ENCODE measurements at regions not wholly inside any gene's neighbourhood (a gene's known extent, or its start where the extent isn't known, plus 50 kb on each side); places are given as distances from the start of the nearest gene placed in this dataset.
"Not testable (repeated sequence)": the region's sequence is repeated elsewhere in the genome, so short reads cannot be mapped to it uniquely, and the experiment has no call there.

GRCh38 chr1:125064029-125064428 lies 3879.3 kb downstream of the SRGAP2C start:
- not testable (repeated sequence) for H3K27me3 ChIP-seq (ENCODE audit: control insufficient read depth, insufficient read depth, low read length); DNase-seq; H3K4me3 ChIP-seq (ENCODE audit: insufficient read depth, low read depth, low read length); H3K36me3 ChIP-seq (replicated peaks; ENCODE audit: control insufficient read depth, insufficient read depth, low read length)

- Histone ChIP-seq H3K36me3 (replicated peaks; ENCODE audit: control insufficient read depth, insufficient read depth, low read length) (no peaks in the 10 kb centered on the region), H3K27me3 (ENCODE audit: control insufficient read depth, insufficient read depth, low read length) (no peaks in the 10 kb centered on the region), H3K4me3 (ENCODE audit: insufficient read depth, low read depth, low read length) (no peak overlapping the region)
- DNase-seq = no peak
Measured at GRCh38 chr1:125064481-125064880, 3879.7 kb downstream of the SRGAP2C start.

- H3K36me3 ChIP-seq (replicated peaks; ENCODE audit: control insufficient read depth, insufficient read depth, low read length) = no peaks in the 10 kb centered on the region
- DNase-seq = no peak
- H3K27me3 ChIP-seq (ENCODE audit: control insufficient read depth, insufficient read depth, low read length) = no peaks in the 10 kb centered on the region
- H3K4me3 ChIP-seq (ENCODE audit: insufficient read depth, low read depth, low read length) = no peak overlapping the region
Measured at GRCh38 chr1:125065092-125065820, 3880.5 kb downstream of the SRGAP2C start.

- no peak for DNase-seq
- H3K27me3 ChIP-seq (ENCODE audit: control insufficient read depth, insufficient read depth, low read length) = no peaks in the 10 kb centered on the region
- no peaks in the 10 kb centered on the region for H3K36me3 ChIP-seq (replicated peaks; ENCODE audit: control insufficient read depth, insufficient read depth, low read length)
- H3K4me3 ChIP-seq (ENCODE audit: insufficient read depth, low read depth, low read length) = no peak overlapping the region
Measured at GRCh38 chr1:125065821-125066180, 3881.0 kb downstream of the SRGAP2C start.

GRCh38 chr1:125066385-125066784 lies 3881.6 kb downstream of the SRGAP2C start:
- no peak overlapping the region for H3K4me3 ChIP-seq (ENCODE audit: insufficient read depth, low read depth, low read length)
- no peaks in the 10 kb centered on the region for H3K36me3 ChIP-seq (replicated peaks; ENCODE audit: control insufficient read depth, insufficient read depth, low read length)
- no peaks in the 10 kb centered on the region for H3K27me3 ChIP-seq (ENCODE audit: control insufficient read depth, insufficient read depth, low read length)
- no peak for DNase-seq

- not testable (repeated sequence) for H3K4me3 ChIP-seq (ENCODE audit: insufficient read depth, low read depth, low read length); H3K36me3 ChIP-seq (replicated peaks; ENCODE audit: control insufficient read depth, insufficient read depth, low read length); H3K27me3 ChIP-seq (ENCODE audit: control insufficient read depth, insufficient read depth, low read length); DNase-seq
Measured at GRCh38 chr1:125066849-125067248, 3882.1 kb downstream of the SRGAP2C start.

- Histone ChIP-seq H3K4me3 (ENCODE audit: insufficient read depth, low read depth, low read length) (no peak overlapping the region), H3K36me3 (replicated peaks; ENCODE audit: control insufficient read depth, insufficient read depth, low read length) (no peaks in the 10 kb centered on the region), H3K27me3 (ENCODE audit: control insufficient read depth, insufficient read depth, low read length) (no peaks in the 10 kb centered on the region)
- DNase-seq = no peak
Measured at GRCh38 chr1:125080077-125080476, 3895.3 kb downstream of the SRGAP2C start.

GRCh38 chr1:125085720-125086591 lies 3901.2 kb downstream of the SRGAP2C start:
- Histone ChIP-seq H3K4me3 (ENCODE audit: insufficient read depth, low read depth, low read length) (no peak overlapping the region), H3K36me3 (replicated peaks; ENCODE audit: control insufficient read depth, insufficient read depth, low read length) (no peaks in the 10 kb centered on the region), H3K27me3 (ENCODE audit: control insufficient read depth, insufficient read depth, low read length) (no peaks in the 10 kb centered on the region)
- DNase-seq = no peak

- no peaks in the 10 kb centered on the region for H3K36me3 ChIP-seq (replicated peaks; ENCODE audit: control insufficient read depth, insufficient read depth, low read length)
- no peak for DNase-seq
- no peak overlapping the region for H3K4me3 ChIP-seq (ENCODE audit: insufficient read depth, low read depth, low read length)
- H3K27me3 ChIP-seq (ENCODE audit: control insufficient read depth, insufficient read depth, low read length) = no peaks in the 10 kb centered on the region
Measured at GRCh38 chr1:125086611-125087010, 3901.8 kb downstream of the SRGAP2C start.

- Histone ChIP-seq H3K27me3 (ENCODE audit: control insufficient read depth, insufficient read depth, low read length) (no peaks in the 10 kb centered on the region), H3K4me3 (ENCODE audit: insufficient read depth, low read depth, low read length) (no peak overlapping the region), H3K36me3 (replicated peaks; ENCODE audit: control insufficient read depth, insufficient read depth, low read length) (no peaks in the 10 kb centered on the region)
- DNase-seq = no peak
Measured at GRCh38 chr1:125087247-125087646, 3902.5 kb downstream of the SRGAP2C start.

- no peak overlapping the region for H3K4me3 ChIP-seq (ENCODE audit: insufficient read depth, low read depth, low read length)
- no peaks in the 10 kb centered on the region for H3K36me3 ChIP-seq (replicated peaks; ENCODE audit: control insufficient read depth, insufficient read depth, low read length)
- DNase-seq = no peak
- H3K27me3 ChIP-seq (ENCODE audit: control insufficient read depth, insufficient read depth, low read length) = no peaks in the 10 kb centered on the region
Measured at GRCh38 chr1:125087691-125088090, 3902.9 kb downstream of the SRGAP2C start.

GRCh38 chr1:125118147-125118993 lies 3933.6 kb downstream of the SRGAP2C start:
- Histone ChIP-seq H3K36me3 (replicated peaks; ENCODE audit: control insufficient read depth, insufficient read depth, low read length) (no peaks in the 10 kb centered on the region), H3K27me3 (ENCODE audit: control insufficient read depth, insufficient read depth, low read length) (no peaks in the 10 kb centered on the region), H3K4me3 (ENCODE audit: insufficient read depth, low read depth, low read length) (no peak overlapping the region)
- peak; percentile 4 for DNase-seq

- Histone ChIP-seq H3K27me3 (ENCODE audit: control insufficient read depth, insufficient read depth, low read length) (no peaks in the 10 kb centered on the region), H3K36me3 (replicated peaks; ENCODE audit: control insufficient read depth, insufficient read depth, low read length) (no peaks in the 10 kb centered on the region), H3K4me3 (ENCODE audit: insufficient read depth, low read depth, low read length) (no peak overlapping the region)
- no peak for DNase-seq
Measured at GRCh38 chr1:125119024-125119441, 3934.3 kb downstream of the SRGAP2C start.

GRCh38 chr1:125119566-125120205 lies 3934.9 kb downstream of the SRGAP2C start:
- not testable (repeated sequence) for H3K36me3 ChIP-seq (replicated peaks; ENCODE audit: control insufficient read depth, insufficient read depth, low read length); DNase-seq; H3K27me3 ChIP-seq (ENCODE audit: control insufficient read depth, insufficient read depth, low read length); H3K4me3 ChIP-seq (ENCODE audit: insufficient read depth, low read depth, low read length)

Data from H7 (cell line).